ENCODE measurements at regions not wholly inside any gene's neighbourhood (a gene's known extent, or its start where the extent isn't known, plus 50 kb on each side); places are given as distances from the start of the nearest gene placed in this dataset.
"Not testable (repeated sequence)": the region's sequence is repeated elsewhere in the genome, so short reads cannot be mapped to it uniquely, and the experiment has no call there.

DNA sequence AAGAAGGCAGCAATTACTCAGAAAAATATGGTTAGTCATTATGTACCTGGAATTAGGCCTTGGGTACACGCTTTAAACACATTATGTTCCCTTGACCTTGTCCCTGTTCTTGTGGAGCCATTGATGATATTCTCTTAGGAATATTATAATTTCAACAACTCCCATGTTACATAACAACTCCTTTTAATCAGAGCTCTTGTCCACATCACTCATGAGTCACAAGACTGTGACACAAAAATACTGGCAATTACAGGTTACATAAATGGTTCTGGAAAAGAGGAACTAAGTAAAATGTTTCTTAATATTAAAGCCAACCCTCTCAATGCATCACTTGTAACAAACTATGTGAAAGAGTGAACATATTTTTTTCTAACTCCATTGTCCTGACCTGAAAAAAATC lies 143.8 kb upstream of the PCLO start:
- no peak for DNase-seq

DNA sequence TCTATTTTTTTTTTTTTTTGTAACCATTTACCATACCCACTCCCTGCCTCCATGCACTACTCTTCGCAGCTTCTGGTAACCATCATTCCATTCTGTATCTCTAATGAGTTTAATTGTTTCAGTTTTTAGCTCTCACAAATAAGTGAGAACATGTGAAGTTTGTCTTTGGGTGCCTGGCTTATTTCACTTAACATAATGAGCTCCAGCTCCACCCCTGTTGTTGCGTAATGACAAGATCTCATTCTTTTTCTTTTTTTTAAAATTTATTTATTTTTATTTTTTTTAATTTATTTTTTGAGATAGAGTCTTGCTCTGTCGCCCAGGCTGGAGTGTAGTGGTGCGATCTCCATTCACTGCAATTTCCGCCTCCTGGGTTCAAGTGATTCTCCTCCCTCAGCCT lies 142.3 kb upstream of the PCLO start:
- no peak for DNase-seq

DNA sequence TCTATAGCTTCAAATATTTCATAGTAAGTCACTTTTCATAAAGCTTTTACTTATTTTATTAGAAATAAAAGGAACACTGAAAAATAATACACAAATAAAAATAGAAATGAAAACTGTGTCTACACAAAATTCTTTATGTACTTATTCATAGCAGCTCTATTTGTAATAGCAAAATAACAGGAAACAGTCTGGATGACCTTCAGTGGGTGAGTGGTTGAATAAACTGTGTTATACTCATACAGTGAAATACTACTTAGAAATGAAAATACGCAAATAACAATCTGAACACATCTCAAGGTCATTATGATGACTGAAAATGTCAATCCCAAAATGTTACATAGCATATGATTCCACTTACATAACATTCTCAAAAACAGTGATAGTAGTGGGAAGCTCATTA lies 138.7 kb upstream of the PCLO start:
- no peak for DNase-seq

DNA sequence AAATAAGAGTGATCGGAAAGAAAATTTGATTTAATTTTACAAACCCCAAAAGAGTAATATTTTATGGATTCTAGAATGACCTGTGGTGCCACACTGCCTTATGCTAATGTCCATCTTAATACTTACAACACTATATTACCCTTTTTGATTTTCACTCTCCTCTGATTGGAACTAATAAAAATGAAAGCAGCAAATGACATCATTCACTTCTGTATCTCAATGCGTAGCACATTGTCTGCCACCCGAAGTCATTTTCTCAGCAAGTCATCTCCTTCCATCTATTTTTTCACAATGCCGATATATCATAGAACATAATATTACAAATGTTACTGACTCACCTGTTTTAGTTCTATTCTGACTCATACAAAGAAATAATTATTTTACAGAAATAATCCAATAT lies 127.5 kb upstream of the PCLO start:
- no peak for DNase-seq

DNA sequence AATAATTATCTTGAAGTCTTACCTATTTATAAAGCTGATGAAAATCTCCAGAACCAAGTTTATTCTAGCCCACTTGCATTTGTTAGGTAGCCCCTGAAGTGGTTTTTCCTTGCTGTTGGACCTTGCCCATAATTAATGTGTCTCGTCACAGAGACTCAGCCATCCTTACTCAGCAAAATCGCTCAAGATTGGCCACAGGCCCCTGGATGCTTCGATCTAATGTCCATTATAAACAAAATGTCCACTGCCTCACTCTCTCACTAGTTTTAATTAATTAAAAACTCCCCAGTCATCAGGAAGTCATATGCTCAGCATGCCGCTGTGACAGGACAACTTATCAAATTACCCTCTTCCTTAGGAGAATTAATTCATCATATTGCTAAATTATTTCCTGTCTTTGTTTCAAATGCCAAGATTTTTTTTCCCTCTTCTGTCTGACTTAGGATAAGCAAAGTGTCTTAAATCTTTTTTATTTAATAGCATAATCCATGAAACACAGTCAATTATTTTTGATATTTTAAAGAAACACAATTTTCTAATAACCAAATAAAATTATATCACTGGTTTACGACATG lies 126.8 kb upstream of the PCLO start:
- no peak for DNase-seq

DNA sequence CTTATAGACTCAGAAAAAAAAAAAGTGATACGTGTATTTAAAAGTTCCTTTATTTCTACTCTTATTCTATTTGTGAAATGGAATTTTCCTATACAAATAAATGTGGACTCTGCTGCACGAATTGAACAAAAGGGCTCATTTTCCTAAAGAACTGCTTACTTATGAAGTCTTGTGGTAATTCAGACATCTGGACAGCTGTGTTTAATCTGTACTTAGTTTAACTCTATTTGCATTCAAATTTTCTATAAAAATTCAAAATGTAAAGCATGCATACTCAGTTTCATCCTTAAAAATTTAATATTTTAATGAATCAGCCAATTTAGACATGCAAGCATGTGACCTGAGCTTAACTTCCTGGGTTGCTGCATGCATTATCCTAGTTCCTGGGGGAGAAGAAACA lies 118.0 kb upstream of the PCLO start:
- no peak for DNase-seq

DNA sequence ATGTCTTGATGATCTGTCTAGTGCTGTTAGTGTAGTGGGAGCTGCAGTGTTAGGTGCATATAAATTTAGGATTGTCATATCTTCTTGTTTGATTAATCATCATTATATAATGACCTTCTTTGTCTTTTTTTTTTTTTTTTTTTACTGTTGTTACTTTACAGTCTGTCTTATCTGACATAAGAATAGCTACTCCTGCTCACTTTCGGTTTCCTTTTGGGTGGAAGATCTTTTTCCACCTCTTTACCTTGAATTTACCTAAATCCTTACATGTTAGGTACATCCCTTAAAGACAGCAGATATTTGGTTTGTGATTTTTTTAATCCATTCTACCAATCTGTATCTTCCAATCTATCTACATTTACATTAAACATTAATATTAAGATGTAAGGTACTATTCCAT lies 113.6 kb upstream of the PCLO start:
- no peak for DNase-seq

DNA sequence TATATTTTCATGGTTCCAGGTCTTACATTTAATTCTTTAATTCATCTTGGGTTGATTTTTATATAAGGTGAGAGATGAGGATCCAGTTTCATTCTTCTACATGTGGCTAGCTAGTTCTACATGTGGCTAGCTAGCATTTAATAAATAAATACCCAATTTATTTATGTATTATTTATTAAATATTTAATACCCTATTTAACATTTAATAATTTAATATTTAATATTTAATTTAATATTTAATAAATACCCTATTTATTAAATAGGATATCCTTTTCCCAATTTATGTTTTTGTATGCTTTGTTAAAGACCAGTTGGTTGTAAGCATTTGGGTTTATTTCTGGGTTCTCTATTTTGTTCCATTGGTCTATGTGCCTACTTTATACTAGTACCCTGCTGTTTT lies 111.0 kb upstream of the PCLO start:
- DNase-seq, result no peak

DNA sequence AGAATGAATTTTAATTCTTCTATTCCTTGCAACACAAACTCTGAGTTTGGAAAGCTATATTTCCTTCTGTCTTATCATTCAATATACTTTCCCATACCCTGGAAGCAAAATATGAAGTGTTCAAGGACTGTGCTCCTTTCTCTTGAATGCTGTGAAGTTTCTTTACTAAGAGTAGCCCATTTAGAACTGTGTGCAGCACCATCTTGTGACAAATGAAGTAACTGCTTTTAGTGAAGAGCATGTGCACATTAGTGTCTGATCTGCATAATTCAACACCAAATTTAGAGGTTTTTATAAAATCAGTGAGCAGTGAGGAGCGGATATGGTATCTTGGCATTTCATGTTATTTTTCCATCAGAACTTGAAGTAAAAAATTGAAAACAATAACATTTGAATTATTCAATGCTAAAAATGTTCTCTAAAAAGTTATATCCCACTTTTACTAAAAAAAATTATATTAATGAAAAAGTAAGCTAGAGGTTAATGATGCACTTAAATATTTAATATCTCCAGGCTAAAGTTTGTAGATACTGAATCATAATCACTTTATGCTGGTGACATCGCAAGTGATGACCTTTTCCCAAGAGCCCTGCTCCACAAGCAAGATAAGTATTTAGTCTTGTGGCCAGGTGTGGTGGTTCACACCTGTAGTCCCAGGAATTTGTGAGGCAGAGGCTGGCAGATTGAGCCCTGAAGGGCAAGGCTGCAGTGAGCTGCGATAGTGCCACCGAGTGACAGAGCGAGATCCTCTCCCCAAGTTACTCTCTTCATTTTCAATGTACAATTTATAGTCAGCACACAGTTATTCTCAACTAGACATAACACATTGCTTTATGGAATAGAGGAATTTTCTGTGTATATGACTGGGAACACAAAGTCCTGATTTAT lies 108.8 kb upstream of the PCLO start:
- peak; percentile 39 for DNase-seq

DNA sequence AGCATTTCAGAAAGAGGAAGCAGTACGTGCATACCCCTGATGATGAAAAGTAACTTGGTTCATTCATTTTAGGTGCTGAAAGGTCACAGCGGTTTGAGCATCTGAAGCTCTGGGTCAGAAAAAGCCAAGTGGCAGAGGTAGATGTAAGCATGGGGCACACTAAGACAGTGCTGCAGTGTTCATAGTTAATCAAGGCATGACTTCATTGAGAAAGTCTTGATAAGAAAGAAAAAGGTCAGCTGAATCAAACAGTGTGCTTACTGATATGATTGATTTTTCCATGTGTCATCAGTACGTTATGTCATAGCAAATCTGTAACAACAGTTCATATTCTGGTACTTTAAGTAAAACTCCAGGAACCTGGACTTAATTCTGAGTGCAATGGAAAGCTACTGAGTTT lies 107.7 kb upstream of the PCLO start:
- DNase-seq, result no peak

DNA sequence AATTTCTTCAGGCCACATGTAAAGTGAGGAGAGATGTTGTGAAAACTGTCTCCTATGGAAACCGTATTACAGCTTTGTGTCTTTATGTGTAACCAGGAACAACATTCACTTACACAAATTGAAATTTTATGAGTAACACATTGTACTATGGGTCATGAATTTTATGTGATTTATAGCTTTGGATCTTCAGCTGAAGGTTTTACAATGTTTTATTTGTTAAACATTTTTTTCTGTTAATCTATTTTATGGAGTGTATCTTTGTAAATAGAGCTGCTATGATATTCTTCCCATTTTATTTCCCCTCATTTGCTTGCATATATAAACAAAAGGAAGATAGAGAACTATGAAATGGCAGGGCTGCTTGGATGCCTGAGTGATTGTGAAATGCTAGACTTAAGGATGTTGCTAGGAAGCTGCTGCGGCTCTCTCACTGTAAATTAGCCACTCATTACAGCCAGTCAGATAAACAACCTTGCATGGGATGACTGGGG lies 104.5 kb upstream of the PCLO start:
- peak; percentile 54 for DNase-seq

DNA sequence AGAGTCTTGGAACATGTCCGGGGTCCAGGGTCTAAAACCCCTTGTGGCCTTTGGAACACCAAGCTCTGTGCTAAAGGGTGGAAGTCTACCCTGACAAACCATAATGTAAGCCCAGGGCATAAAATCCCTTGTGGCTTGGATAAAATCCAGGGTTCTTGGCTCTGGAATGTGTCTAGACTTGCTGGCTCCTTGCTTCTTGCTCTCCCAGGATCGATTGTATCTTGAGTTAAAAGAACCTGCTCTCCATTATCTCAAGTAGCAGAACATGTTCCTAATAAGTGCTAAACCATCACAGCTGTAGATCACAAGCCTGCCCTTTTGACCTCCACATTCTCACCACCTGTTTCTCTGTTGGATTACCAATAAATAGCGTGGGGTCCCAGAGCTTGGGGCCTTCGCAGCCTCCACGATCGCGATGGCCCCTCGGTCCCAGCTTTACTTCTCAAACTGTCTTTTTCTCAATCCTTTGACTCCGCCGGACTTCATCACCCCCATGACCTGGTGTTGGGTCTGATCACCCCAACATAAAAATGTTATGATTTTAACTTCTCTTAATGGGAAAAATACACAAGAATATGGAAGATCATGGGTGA lies 100.9 kb upstream of the PCLO start:
- peak; percentile 70 for DNase-seq

DNA sequence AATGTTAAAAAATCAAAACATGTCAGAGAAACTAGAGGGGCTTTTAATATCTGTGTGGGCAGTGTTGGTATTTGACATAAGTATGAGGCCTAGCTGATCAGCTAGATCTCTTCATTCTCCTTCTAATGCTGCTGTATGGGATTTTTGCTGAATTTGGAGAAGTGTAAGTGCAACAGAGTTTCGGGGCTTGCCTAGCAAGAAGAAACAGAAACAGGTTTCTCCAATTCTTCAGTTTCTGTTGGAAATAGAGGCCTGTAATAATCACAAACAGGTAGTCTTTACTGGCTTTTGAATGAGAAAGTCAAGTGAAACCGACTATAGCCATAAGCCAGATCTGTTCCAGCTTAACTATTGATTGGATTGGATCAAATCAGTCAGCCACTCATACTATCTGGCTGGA lies 96.4 kb upstream of the PCLO start:
- DNase-seq, result no peak

DNA sequence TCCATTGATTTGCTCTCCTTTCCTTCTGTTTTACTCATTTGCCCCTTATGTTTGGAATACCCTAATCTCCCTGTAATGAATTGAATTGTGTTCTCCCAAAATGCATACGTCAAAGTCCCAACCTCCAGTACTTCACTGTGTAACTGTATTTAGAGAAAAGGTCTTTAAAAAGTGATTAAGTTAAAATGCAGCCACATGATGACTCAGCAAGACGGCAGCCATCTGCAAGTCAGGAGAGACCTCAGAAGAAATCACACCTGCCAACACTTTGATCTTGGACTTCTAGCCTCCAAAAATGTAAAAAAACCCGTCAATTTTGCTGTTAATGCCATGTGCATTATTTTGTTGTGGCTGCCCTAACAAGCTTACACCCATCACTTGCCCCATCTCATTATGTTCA lies 85.3 kb upstream of the PCLO start:
- no peak for DNase-seq

DNA sequence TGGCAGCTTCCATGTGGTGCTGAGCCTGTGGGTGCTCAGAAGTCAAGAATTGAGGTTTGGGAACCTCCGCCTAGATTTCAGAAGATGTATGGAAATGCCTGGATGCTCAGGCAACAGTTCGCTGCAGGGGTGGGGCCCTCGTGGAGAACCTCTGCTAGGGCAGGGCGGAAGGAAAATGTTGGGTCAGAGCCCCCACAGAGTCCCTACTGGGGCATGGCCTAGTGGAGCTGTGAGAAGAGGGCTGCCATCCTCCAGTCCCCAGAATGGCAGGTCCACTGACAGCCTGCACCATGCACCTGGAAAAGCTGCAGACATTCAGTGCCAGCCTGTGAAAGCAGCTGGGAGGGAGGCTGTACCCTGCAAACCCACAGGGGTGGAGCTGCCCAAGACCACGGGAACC lies 56.5 kb upstream of the PCLO start:
- DNase-seq, result not testable (repeated sequence)

DNA sequence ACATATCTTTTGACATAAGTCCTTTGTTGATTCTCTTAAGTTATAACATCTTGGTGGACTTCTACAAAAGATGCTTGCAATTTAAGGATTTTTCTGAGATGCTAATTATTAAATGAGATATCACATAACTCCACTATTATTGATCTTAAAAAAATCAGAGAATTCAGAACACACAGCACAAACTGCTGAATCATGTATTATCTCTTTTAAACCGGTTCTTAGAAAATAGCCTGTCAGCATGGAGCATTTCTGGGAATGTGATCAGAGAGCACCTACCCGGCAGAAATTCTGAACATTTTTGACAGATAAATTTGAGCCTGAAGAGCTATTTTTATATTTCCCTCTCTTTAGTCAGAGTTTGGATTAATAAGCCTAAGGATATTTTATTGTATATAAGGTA lies 50.2 kb upstream of the PCLO start:
- no peak for DNase-seq
